ENCODE measurements at regions not wholly inside any gene's neighbourhood (a gene's known extent, or its start where the extent isn't known, plus 50 kb on each side); places are given as distances from the start of the nearest gene placed in this dataset.

DNA sequence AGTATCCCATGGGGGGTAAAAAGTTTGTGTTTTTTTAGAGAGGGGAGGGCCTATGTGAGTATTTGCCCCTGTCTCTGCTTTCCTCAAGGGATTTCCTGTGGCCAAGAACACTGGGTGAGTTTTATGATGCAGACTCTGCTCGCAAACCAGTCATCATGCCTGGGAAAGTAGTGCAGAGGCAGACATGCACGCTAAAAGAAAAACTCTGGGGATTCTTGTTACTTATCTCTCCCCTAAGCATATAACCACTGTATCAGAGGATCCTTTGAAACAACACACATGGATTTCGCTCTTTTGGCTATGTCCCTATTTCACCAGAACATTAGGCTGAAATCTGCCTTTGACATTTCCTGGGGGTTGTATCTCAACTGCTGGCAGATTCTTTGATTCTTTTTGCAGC, 1845.8 kb upstream of the SEL1L start:
- no peak for DNase-seq

- DNase-seq: no peak
Observed at GRCh38 chr14:83384253-83384652, 1850.6 kb upstream of the SEL1L start.

GRCh38 chr14:83395321-83395720, 1861.7 kb upstream of the SEL1L start:
- DNase-seq: no peak

DNA sequence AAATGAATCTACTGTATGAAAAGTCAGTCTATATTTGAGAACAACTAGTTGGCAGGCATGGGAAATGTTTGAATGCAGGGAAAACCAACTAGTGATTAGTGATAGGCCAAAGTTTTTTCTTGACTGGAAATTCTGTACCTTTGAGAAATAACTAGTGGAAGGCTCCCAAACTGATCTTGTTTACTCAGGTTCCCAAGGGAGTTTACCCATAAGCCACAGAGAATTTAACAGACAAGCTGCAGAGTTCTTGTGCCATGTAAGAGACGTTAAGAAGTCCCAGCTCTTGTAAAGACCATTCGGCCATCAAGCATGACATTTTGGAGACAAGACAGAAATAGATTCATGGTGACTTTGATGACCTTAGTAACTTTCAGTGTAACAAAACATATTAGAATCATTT, 1882.8 kb upstream of the SEL1L start:
- DNase-seq: no peak

GRCh38 chr14:83419420-83419819, 1885.8 kb upstream of the SEL1L start:
- no peak for DNase-seq

- no peak for DNase-seq
Observed at GRCh38 chr14:83421711-83422110, 1888.1 kb upstream of the SEL1L start.

- DNase-seq: no peak
Observed at GRCh38 chr14:83425138-83425537, 1891.5 kb upstream of the SEL1L start.

- no peak for DNase-seq
Observed at GRCh38 chr14:83425706-83426105, 1892.1 kb upstream of the SEL1L start.

DNA sequence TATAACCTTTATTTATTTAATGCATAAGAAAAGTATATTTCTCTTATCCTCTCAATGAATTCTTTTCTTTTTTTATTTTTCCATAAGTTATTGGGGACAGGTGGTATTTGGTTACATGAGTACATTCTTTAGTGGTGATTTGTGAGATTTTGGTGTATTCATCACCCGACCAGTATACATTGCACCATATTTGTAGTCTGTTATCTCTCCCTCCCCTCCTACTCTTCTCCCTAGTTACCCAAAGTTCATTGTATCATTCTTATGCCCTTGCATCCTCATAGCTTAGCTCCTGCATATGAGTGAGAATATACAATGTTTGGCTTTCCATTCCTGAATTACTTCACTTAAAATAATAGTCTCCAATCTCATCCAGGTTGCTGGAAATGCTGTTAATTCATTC, 1900.0 kb upstream of the SEL1L start:
- no peak for DNase-seq

- DNase-seq: no peak
Observed at GRCh38 chr14:83441801-83442200, 1908.1 kb upstream of the SEL1L start.

DNA sequence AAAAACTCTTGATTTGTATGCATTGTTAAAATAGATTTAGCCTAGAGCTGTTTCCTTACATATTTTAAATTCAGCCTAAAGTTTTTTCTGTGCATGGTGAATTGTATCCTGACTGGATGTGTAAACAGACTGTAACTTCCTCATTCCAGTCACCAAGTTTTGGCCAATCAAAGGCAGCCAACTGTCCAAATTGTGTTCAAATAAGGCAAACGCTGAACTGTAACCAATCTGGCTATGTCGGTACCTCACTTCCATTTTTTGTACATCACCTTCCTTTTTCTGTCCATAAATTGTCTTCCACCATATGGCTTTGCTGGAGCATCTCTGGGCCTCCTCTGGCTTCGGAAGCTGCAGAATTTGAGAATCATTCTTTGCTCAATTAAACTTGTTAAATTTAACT, 1921.9 kb upstream of the SEL1L start:
- no peak for DNase-seq

DNA sequence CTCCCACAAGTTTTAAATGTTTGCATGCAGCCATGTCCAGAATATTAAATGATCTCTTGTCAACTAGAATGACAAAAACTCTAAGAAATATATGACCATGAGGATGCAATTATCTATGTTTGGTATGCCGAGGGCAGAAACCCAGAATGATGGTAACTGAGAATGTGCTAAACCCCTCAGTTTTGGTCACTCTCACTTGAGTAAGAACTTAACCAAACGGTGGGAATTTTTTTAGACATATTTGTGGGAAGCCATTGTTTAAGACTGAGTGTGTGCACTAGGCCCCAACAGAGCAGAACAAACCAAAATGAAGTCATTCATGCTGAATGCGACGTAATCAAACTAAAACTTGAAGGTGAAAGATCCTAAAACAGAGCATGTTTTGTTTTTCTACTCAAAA, 1927.9 kb upstream of the SEL1L start:
- no peak for DNase-seq

DNA sequence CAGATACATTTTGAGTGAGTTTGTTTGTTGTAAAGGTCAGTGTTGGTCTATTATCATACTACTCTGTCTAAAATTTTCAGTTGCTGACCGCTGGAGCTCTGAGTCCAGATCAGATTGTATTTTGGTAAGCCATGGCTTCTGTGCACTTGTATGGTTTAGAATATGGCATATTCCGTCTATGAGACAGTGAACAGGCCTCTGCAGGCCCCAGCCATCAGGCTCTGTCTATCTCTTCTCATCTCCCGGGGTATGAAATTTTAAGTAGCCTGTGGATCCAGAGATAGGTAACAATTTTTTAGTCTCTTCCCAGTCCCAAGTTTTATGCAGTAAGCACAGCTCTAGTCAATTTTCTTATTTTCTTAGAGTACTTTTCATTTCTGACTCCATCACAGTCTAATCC, 1929.1 kb upstream of the SEL1L start:
- no peak for DNase-seq

DNA sequence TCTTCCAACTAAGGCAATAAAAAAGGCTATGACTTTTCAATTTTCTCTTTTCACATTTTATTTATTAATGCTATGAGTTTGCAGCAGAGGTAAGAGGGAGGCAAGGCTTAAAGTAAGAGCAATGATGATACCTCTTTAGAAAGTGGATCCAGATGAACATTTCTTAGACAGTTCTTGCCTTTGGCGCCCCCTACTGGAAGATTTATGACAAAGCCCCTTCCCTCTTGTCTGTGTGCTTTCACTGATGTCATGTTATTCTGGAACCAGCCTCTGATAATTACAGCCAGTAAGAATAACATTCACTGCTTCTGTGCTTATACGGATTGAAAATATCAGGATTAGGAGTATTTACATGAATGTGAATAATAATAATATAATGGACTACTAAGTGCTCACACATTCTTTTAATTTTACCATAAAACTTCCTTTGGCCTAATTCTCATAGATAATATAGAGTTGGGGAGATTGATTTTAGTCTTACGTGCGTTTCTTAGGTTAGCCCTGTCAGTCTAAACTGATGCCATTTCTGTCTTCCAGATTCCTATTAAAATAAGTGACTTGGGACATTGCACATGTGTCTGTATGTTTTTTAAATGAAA, 1929.9 kb upstream of the SEL1L start:
- DNase-seq: no peak

DNA sequence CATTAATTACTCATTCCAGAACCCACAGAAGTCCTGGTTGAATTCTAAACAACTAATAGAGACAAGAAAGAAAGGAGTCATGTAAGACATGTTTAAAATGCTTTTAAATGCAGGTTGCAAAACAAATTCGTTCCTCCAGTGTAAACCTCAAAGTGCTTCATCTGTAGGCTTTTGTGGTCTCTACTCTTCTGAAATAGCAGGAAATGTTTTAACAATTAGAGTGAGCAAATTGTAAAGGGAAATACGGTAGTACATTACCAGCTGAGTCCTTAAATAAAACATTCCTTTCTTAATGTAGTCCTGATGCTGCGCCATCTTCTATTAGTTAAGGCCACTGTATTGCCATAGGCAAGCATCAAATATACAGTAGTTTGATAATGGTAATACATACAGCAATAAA, 1934.2 kb upstream of the SEL1L start:
- DNase-seq: no peak

- no peak for DNase-seq
Observed at GRCh38 chr14:83470466-83470865, 1936.8 kb upstream of the SEL1L start.

DNA sequence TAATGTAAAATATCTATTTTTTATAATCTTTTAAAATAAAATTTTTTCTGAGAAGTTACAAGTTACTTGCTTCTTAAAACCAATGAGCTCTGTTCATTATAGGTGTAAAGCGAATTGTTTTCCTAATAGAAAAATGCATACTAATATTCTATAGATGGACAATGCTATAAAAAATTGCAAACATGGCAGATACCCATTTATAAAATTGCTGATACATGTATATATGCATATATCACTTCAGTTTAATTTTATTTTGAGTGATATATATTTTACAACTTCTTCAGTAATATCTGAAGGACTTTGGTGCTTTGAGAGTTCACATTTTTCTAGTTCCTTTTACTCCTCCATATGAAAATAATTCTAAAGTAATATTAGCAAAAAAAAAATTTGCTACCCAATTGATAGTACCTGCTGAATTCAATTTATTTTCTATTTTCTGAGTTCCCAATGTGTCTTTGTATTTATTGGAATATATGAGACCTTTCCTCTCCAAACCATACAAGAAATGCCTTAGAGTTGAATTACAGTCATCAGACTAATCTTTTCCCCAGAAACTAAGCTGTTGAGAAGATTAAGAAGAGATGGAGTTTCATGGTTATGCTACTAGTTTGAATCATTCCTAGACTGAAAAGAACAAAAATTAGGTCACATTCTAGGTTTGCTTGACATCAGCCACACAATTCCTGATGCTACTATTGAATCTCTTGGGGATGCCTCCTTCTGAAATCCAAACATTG, 1937.5 kb upstream of the SEL1L start:
- DNase-seq: no peak

- no peak for DNase-seq
Observed at GRCh38 chr14:83473416-83474235, 1940.0 kb upstream of the SEL1L start.

DNA sequence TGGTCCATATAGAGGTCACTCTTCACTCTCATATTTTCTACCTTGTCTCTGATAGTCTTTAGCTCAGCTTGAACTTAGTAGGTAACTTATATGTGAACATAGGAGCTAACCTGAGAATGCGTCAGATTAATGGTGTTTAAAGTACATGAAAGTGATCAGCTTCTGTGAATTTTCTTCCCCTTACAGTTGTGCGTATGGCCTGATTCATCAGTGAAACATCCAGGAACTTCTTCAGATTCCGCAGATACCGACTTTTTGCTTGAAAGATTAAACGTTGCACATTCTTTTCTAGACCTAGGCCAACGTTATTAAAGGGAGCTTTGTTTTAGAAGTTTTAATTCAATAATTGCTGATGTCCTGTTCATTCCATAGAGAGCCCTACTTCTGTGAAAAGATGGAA, 1945.1 kb upstream of the SEL1L start:
- no peak for DNase-seq

DNA sequence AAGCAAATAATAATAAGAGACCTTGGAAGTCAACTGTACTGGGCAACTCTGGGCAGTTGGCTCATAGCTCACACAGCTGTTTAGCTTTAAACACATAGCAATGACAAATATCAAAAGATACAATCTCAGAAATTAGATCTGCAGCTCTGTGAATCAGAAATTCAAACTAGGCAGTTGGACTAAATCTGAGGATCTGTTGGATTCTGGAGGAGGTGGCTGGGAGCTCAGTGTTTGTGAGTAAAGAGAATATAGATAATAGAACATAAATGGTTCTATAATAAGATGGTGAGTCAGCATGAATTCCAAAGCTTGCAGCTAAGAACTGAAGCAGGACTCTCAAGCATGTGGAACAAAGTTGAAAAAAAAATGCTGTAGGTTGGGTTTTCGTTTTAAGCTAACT, 1949.4 kb upstream of the SEL1L start:
- no peak for DNase-seq

- DNase-seq: no peak
Observed at GRCh38 chr14:83485591-83485990, 1951.9 kb upstream of the SEL1L start.

DNA sequence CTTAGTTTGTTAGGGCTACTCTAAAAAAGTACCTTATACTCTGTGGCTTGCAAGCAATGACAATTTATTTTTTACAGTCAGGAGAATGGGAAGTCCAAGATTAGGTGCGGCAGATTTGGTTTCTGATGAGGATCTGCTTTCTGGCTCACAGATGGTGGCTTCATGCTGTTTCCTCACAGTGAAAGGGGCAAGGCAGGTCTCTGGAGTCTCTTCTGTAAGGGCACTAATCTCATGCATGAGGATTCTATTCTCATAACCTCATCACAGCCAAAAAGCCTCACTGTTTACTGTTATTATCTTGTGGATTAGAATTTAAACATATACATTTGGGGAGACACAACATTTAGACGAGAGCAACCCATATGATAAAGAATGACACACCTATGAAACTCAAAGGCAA, 1957.4 kb upstream of the SEL1L start:
- no peak for DNase-seq

DNA sequence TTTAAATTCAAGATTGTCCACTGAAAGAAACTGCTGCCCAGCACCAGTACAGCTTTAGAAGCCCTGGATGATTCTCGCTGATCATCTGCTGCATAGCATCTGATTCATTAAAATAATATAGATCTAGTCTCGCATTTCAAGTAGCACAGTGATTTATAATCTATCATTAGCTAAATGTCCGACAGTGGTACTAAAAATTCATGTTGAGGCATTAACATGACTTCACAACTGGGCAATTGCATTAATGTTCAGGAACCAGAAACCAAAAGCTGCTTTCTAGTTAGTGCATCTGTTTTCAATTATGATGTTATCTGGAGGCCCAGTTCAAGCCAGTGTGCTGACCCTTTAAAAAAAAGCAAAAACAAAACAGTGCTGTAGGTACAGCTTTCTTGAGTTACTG, 1987.2 kb upstream of the SEL1L start:
- no peak for DNase-seq

DNA sequence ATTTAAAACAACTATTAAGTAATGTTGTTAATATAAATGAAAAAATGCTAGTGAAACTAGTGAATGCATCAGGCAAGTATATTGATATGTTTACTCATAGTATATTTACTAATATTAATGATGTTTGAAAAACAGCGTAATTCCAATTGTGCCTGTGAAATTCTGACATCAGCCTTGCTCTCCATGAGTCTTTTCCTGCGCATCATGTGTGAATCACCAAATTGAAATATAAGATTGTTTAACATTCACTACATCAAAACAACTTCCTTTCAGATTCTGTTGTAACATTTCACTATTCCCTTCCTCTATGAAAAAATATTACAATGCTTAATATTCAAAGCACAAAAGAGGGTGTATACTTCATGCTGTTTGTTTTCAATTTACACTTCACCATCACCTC, 1995.9 kb upstream of the SEL1L start:
- no peak for DNase-seq
